ENCODE measurements at regions not wholly inside any gene's neighbourhood (a gene's known extent, or its start where the extent isn't known, plus 50 kb on each side); places are given as distances from the start of the nearest gene placed in this dataset.

DNA sequence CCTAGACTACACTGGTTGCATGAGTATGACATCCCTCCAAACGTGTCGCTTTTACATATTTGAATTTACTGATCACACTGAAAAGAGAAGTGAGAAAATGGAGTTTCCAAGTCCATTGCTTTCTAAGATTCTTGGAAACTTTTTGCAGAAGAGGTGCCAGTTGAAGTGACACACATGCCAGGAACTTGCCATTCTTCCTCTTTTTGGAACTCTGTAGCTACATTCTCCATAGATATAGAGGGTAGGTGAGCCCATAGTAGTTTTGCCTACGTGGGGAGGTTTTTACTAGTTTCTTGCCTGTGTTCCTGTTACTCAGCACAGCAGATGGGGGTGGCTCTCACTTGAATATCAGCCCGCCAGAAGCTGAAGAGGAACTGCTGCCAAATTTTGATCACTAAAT is 286.6 kb upstream of the NRP1 start:
- no peaks in the 10 kb centered on the region for H3K4me1 ChIP-seq (ENCODE audit: insufficient read depth, low read length)
- H3K79me2 ChIP-seq (ENCODE audit: insufficient read depth, low read length) = no peaks in the 10 kb centered on the region
- H3K4me3 ChIP-seq (ENCODE audit: low read depth in 1 of 2, low read length in 2 of 2) = no peak overlapping the region
- no peaks in the 10 kb centered on the region for H4K20me1 ChIP-seq (ENCODE audit: insufficient read depth, low read length)
- ATAC-seq (ENCODE audit: insufficient read depth, low read depth) (no peak), DNase-seq (no peak)
- no peak for TF ChIP-seq EZH2 (IDR thresholded peaks at IDR 0.05; ENCODE audit: borderline replicate concordance, low read depth, low read length, severe bottlenecking)
- TF ChIP-seq, protein P1, sequence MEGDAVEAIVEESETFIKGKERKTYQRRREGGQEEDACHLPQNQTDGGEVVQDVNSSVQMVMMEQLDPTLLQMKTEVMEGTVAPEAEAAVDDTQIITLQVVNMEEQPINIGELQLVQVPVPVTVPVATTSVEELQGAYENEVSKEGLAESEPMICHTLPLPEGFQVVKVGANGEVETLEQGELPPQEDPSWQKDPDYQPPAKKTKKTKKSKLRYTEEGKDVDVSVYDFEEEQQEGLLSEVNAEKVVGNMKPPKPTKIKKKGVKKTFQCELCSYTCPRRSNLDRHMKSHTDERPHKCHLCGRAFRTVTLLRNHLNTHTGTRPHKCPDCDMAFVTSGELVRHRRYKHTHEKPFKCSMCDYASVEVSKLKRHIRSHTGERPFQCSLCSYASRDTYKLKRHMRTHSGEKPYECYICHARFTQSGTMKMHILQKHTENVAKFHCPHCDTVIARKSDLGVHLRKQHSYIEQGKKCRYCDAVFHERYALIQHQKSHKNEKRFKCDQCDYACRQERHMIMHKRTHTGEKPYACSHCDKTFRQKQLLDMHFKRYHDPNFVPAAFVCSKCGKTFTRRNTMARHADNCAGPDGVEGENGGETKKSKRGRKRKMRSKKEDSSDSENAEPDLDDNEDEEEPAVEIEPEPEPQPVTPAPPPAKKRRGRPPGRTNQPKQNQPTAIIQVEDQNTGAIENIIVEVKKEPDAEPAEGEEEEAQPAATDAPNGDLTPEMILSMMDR (IDR thresholded peaks at IDR 0.05; ENCODE audit: borderline replicate concordance, extremely low read depth, low read length, poor library complexity, severe bottlenecking) = no peak
- peaks cover 4% of the 10 kb centered on the region for H3K27me3 ChIP-seq (ENCODE audit: insufficient read depth, low read length, poor library complexity)
- H3K9ac ChIP-seq (ENCODE audit: low read depth, low read length) = no peak overlapping the region
- H3K27ac ChIP-seq (ENCODE audit: low read length) = no peak overlapping the region
- no peaks in the 10 kb centered on the region for H3K9me3 ChIP-seq (ENCODE audit: insufficient read depth, low read length, severe bottlenecking)
- no peaks in the 10 kb centered on the region for H3K36me3 ChIP-seq (ENCODE audit: insufficient read depth, low read length)
- H3K4me2 ChIP-seq (ENCODE audit: insufficient read depth, low read length) = no peak overlapping the region
- no peak overlapping the region for H2AFZ ChIP-seq (ENCODE audit: low read depth, low read length)

DNA sequence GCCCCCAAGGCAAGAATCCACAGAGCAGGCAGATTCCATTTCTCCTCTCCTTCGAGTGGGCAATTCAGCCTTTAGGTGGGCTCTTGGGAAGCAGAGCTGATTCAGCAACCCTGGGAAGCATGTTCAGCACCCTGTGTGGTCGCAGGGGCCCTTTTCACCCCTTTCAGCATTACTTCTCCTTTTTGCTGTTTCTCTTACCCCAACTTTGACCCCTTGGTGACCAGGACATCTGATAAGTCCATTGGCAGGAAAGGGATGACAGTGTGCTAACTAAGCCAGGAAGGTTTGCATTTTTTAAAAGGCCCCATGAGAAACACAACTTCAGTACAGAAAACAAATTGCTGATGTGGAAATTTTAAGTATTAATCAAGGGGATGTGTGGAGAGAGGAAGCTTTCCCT is 283.7 kb upstream of the NRP1 start:
- no peaks in the 10 kb centered on the region for H4K20me1 ChIP-seq (ENCODE audit: insufficient read depth, low read length)
- H2AFZ ChIP-seq (ENCODE audit: low read depth, low read length) = no peak overlapping the region
- H3K4me3 ChIP-seq (ENCODE audit: low read depth in 1 of 2, low read length in 2 of 2) = no peak overlapping the region
- TF ChIP-seq, protein P1 (IDR thresholded peaks at IDR 0.05; ENCODE audit: borderline replicate concordance, extremely low read depth, low read length, poor library complexity, severe bottlenecking) = no peak
- no peak for TF ChIP-seq EZH2 (IDR thresholded peaks at IDR 0.05; ENCODE audit: borderline replicate concordance, low read depth, low read length, severe bottlenecking)
- no peaks in the 10 kb centered on the region for H3K9me3 ChIP-seq (ENCODE audit: insufficient read depth, low read length, severe bottlenecking)
- no peak for ATAC-seq (ENCODE audit: insufficient read depth, low read depth)
- no peak overlapping the region for H3K27ac ChIP-seq (ENCODE audit: low read length)
- H3K27me3 ChIP-seq (ENCODE audit: insufficient read depth, low read length, poor library complexity) = no peaks in the 10 kb centered on the region
- no peaks in the 10 kb centered on the region for H3K4me1 ChIP-seq (ENCODE audit: insufficient read depth, low read length)
- no peak for DNase-seq
- no peak overlapping the region for H3K4me2 ChIP-seq (ENCODE audit: insufficient read depth, low read length)
- H3K79me2 ChIP-seq (ENCODE audit: insufficient read depth, low read length) = no peaks in the 10 kb centered on the region
- H3K9ac ChIP-seq (ENCODE audit: low read depth, low read length) = no peak overlapping the region
- no peaks in the 10 kb centered on the region for H3K36me3 ChIP-seq (ENCODE audit: insufficient read depth, low read length)

DNA sequence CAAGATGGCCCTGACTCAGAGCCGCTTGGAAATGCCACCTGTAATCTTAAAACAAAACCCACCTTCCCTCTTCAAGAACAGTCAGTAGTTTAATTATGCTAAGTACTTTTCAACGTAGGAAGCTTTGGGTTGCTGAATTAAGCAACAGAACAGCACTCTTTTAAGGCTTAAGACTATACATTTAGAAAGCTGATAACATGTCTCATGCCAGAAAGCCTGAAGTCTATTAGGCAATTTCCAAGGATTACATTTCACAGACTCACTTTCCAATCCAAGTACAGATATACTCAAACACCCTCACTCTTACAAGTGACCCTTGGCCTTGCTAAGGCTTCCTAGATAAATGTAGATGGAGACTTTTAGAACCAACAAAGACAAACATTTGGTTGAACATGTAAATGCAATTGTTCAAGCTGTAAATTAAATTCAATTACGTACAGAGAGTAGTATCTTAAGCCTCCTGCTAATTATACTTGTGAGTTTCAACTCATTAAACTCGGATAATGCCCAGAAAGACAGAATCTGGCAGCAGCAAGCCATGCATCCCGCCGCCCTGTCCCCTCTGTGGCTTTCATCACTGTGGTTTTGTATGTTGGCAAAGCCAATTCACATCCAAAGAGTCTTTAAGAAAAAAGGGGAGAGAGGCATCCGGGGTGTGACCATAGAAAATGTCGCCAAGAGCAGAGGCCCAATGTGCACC is 283.1 kb upstream of the NRP1 start:
- DNase-seq = no peak
- Histone ChIP-seq H3K4me2 (ENCODE audit: insufficient read depth, low read length) (no peak overlapping the region), H3K79me2 (ENCODE audit: insufficient read depth, low read length) (no peaks in the 10 kb centered on the region), H3K27ac (ENCODE audit: low read length) (no peak overlapping the region), H4K20me1 (ENCODE audit: insufficient read depth, low read length) (no peaks in the 10 kb centered on the region), H3K4me1 (ENCODE audit: insufficient read depth, low read length) (no peaks in the 10 kb centered on the region), H3K9me3 (ENCODE audit: insufficient read depth, low read length, severe bottlenecking) (no peaks in the 10 kb centered on the region), H3K27me3 (ENCODE audit: insufficient read depth, low read length, poor library complexity) (no peaks in the 10 kb centered on the region), H3K36me3 (ENCODE audit: insufficient read depth, low read length) (no peaks in the 10 kb centered on the region), H3K4me3 (ENCODE audit: low read depth in 1 of 2, low read length in 2 of 2) (no peak overlapping the region), H3K9ac (ENCODE audit: low read depth, low read length) (no peak overlapping the region), H2AFZ (ENCODE audit: low read depth, low read length) (no peak overlapping the region)
- TF ChIP-seq, protein P1 (IDR thresholded peaks at IDR 0.05; ENCODE audit: borderline replicate concordance, extremely low read depth, low read length, poor library complexity, severe bottlenecking) = no peak
- no peak for TF ChIP-seq EZH2 (IDR thresholded peaks at IDR 0.05; ENCODE audit: borderline replicate concordance, low read depth, low read length, severe bottlenecking)
- ATAC-seq (ENCODE audit: insufficient read depth, low read depth) = no peak
